HG02571 (cell line): ENCODE measurements at regions not wholly inside any gene's neighbourhood (a gene's known extent, or its start where the extent isn't known, plus 50 kb on each side); places are given as distances from the start of the nearest gene placed in this dataset.

Experiments
- ATAC-seq: cut with Tn5 transposase; IDR thresholded peaks from one replicate; pipeline ENCODE4 v1.9.1; 2021; ENCODE audit warnings: mild to moderate bottlenecking, moderate library complexity; ENCODE audit not compliant: unreplicated experiment

- no peak for ATAC-seq
Measured at GRCh38 chr10:6781133-6781770, 201.2 kb upstream of the PRKCQ start.

- ATAC-seq, result no peak
Measured at GRCh38 chr10:6780008-6780677, 200.1 kb upstream of the PRKCQ start.

GRCh38 chr10:6778992-6779701 is 199.1 kb upstream of the PRKCQ start:
- no peak for ATAC-seq

GRCh38 chr10:6776170-6776569 is 196.1 kb upstream of the PRKCQ start:
- ATAC-seq, result no peak

- ATAC-seq, result no peak
Measured at GRCh38 chr10:6774406-6774805, 194.3 kb upstream of the PRKCQ start.

GRCh38 chr10:6771331-6771730 is 191.3 kb upstream of the PRKCQ start:
- no peak for ATAC-seq

GRCh38 chr10:6770846-6771245 is 190.8 kb upstream of the PRKCQ start:
- no peak for ATAC-seq

GRCh38 chr10:6769704-6770417 is 189.8 kb upstream of the PRKCQ start:
- no peak for ATAC-seq

GRCh38 chr10:6766131-6766801 is 186.2 kb upstream of the PRKCQ start:
- no peak for ATAC-seq

GRCh38 chr10:6763423-6763822 is 183.3 kb upstream of the PRKCQ start:
- no peak for ATAC-seq

GRCh38 chr10:6763001-6763400 is 182.9 kb upstream of the PRKCQ start:
- no peak for ATAC-seq

- no peak for ATAC-seq
Measured at GRCh38 chr10:6759961-6760360, 179.9 kb upstream of the PRKCQ start.

- ATAC-seq, result no peak
Measured at GRCh38 chr10:6757158-6757557, 177.1 kb upstream of the PRKCQ start.

- ATAC-seq, result no peak
Measured at GRCh38 chr10:6756716-6757115, 176.6 kb upstream of the PRKCQ start.

GRCh38 chr10:6755781-6756460 is 175.8 kb upstream of the PRKCQ start:
- no peak for ATAC-seq

GRCh38 chr10:6753644-6754043 is 173.6 kb upstream of the PRKCQ start:
- ATAC-seq, result no peak

GRCh38 chr10:6751363-6751762 is 171.3 kb upstream of the PRKCQ start:
- no peak for ATAC-seq

GRCh38 chr10:6748981-6749635 is 169.0 kb upstream of the PRKCQ start:
- no peak for ATAC-seq

GRCh38 chr10:6748029-6748428 is 168.0 kb upstream of the PRKCQ start:
- no peak for ATAC-seq

GRCh38 chr10:6746782-6747181 is 166.7 kb upstream of the PRKCQ start:
- no peak for ATAC-seq
